ENCODE measurements at regions not wholly inside any gene's neighbourhood (a gene's known extent, or its start where the extent isn't known, plus 50 kb on each side); places are given as distances from the start of the nearest gene placed in this dataset.
"Not testable (repeated sequence)": the region's sequence is repeated elsewhere in the genome, so short reads cannot be mapped to it uniquely, and the experiment has no call there.

GRCh38 chr7:48992816-48993215 lies 68.5 kb downstream of the CDC14C start:
- no peaks in the 10 kb centered on the region for H3K36me3 Mint-ChIP-seq
- H3K9me3 Mint-ChIP-seq, result peaks cover 19% of the 10 kb centered on the region
- no peak for DNase-seq (ENCODE audit: low spot score in 2 of 2)
- H3K4me3 Mint-ChIP-seq, result no peak overlapping the region
- no peak overlapping the region for H3K27ac Mint-ChIP-seq
- ATAC-seq, result no peak
- H3K4me1 Mint-ChIP-seq, result no peaks in the 10 kb centered on the region

- Mint-ChIP-seq H3K4me1 (no peaks in the 10 kb centered on the region), H3K27ac (no peak overlapping the region), H3K4me3 (no peak overlapping the region), H3K36me3 (no peaks in the 10 kb centered on the region), H3K9me3 (peaks cover 16% of the 10 kb centered on the region)
- DNase-seq (ENCODE audit: low spot score in 2 of 2), result no peak
- no peak for ATAC-seq
Measured at GRCh38 chr7:49001610-49002033, 77.3 kb downstream of the CDC14C start.

DNA sequence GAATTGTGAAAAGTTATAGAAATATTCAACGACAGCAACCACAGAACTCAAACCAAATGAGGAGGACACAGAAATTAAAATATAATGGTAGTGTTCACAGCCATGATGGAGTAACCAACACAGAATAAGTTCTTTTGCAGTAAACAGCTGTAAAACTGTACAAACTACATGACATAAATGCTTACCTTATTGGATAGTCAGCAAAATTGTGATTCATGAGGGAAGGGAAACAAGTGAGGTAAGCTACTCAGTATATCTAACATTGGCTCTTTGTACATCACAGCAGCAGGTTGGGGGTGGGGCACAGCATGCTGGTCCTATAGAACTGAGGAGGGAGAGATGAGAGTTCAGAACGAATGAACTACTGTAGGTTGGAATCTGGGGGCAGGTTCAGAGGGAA lies 86.4 kb downstream of the CDC14C start:
- DNase-seq (ENCODE audit: low spot score in 2 of 2) (no peak), ATAC-seq (no peak)
- H3K4me1 Mint-ChIP-seq, result no peaks in the 10 kb centered on the region
- H3K27ac Mint-ChIP-seq, result no peak overlapping the region
- peaks cover 49% of the 10 kb centered on the region for H3K9me3 Mint-ChIP-seq
- no peak overlapping the region for H3K4me3 Mint-ChIP-seq
- H3K36me3 Mint-ChIP-seq, result no peaks in the 10 kb centered on the region

GRCh38 chr7:49014870-49015269 lies 90.5 kb downstream of the CDC14C start:
- Mint-ChIP-seq H3K27ac (no peak overlapping the region), H3K4me1 (no peaks in the 10 kb centered on the region), H3K4me3 (no peak overlapping the region), H3K36me3 (no peaks in the 10 kb centered on the region), H3K9me3 (peaks cover 40% of the 10 kb centered on the region)
- no peak for DNase-seq (ENCODE audit: low spot score in 2 of 2)
- ATAC-seq, result no peak

DNA sequence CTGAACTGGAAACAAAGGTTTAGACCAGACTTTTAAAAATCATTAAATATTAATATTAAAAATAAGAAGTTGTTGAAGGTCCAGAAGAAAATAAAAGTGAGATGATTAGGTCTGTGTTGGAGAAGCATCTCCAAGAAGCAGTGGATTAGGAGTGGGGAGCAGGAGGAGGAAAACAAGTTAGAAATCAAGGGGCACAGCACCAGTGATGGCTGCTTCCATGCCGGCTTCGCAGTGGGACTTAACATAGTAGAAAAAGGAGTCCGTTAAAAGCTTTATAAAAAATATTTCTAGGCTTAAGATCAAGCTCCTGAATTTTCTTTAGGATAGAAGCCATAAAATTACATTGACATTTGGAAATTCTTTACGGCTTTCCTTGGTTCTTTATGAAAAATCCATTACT lies 95.8 kb downstream of the CDC14C start:
- no peaks in the 10 kb centered on the region for H3K4me1 Mint-ChIP-seq
- peaks cover 16% of the 10 kb centered on the region for H3K9me3 Mint-ChIP-seq
- no peak overlapping the region for H3K27ac Mint-ChIP-seq
- ATAC-seq (no peak), DNase-seq (ENCODE audit: low spot score in 2 of 2) (no peak)
- H3K36me3 Mint-ChIP-seq, result no peaks in the 10 kb centered on the region
- no peak overlapping the region for H3K4me3 Mint-ChIP-seq

DNA sequence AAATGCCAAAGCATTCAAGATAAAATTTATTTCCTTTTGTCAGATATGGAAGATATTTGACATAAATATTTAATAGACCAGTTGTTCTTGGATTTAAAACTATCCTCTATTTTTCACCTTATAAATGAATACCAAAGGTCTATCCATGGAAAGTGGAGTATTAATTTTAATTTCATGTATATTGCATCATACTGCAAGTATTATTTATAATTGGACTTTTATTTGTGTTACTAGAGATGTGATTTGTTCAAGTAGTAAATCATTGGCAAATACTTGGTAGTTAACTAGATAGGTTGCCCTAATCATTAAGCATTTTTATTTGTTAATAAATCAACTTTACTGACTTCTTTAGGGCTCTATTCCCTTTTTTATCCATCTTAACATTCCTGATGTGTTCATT lies 98.1 kb downstream of the CDC14C start:
- ATAC-seq, result no peak
- Mint-ChIP-seq H3K4me1 (no peaks in the 10 kb centered on the region), H3K4me3 (no peak overlapping the region), H3K36me3 (no peaks in the 10 kb centered on the region), H3K27ac (no peak overlapping the region), H3K9me3 (peaks cover 8% of the 10 kb centered on the region)
- no peak for DNase-seq (ENCODE audit: low spot score in 2 of 2)

- Mint-ChIP-seq H3K9me3 (peaks cover 11% of the 10 kb centered on the region), H3K4me1 (no peaks in the 10 kb centered on the region), H3K4me3 (no peak overlapping the region), H3K36me3 (no peaks in the 10 kb centered on the region), H3K27ac (no peak overlapping the region)
- ATAC-seq, result no peak
- DNase-seq (ENCODE audit: low spot score in 2 of 2), result no peak
Measured at GRCh38 chr7:49023345-49024328, 99.3 kb downstream of the CDC14C start.

DNA sequence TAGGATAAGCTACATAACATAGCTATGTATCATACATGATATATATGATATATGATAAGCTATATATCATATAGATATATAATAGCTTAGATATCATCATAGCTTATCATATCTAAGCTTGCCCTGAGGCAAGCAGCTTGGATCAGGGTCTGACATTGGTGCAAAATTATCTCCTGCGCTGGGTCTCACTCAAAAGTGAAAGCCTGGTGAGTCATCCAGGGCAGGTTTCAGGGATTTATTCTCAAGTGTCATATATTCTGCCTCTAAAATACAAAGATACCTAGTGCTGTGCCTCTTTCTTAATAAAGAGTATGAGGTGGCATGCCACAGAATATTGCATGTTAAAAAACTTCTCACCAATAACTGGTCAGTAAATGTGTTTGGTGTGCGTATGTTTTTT lies 105.9 kb downstream of the CDC14C start:
- no peak for ATAC-seq

DNA sequence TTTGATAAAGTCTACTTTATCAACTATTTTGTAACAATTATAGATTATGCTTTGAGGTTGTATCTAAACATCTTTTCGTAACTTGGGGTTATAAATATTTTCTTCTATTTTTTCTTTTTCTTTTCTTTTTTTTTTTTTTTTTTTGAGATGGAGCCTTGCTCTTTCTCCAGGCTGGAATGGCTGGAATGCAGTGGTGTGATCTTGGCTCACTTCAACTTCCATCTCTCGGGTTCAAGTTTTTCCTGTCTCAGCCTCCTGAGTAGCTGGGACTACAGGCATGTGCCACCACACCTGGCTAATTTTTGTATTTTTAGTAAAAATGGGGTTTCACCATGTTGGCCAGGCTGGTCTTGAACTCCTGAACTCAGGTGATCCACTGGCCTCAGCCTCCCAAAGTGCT lies 108.8 kb downstream of the CDC14C start:
- not testable (repeated sequence) for H3K9me3 Mint-ChIP-seq; DNase-seq (ENCODE audit: low spot score in 2 of 2); H3K36me3 Mint-ChIP-seq; H3K27ac Mint-ChIP-seq; H3K4me1 Mint-ChIP-seq; ATAC-seq; H3K4me3 Mint-ChIP-seq

More for the DNA sequence above, 105.9 kb downstream of the CDC14C start:
- no peaks in the 10 kb centered on the region for H3K4me1 Mint-ChIP-seq
- DNase-seq (ENCODE audit: low spot score in 2 of 2), result no peak
- H3K4me3 Mint-ChIP-seq, result no peak overlapping the region
- H3K9me3 Mint-ChIP-seq, result peaks cover 3% of the 10 kb centered on the region
- H3K27ac Mint-ChIP-seq, result no peak overlapping the region
- H3K36me3 Mint-ChIP-seq, result no peaks in the 10 kb centered on the region

GRCh38 chr7:49037346-49038210 lies 113.2 kb downstream of the CDC14C start:
- peaks cover 15% of the 10 kb centered on the region for H3K9me3 Mint-ChIP-seq
- H3K27ac Mint-ChIP-seq, result no peak overlapping the region
- no peaks in the 10 kb centered on the region for H3K4me1 Mint-ChIP-seq
- no peak overlapping the region for H3K4me3 Mint-ChIP-seq
- no peaks in the 10 kb centered on the region for H3K36me3 Mint-ChIP-seq
- DNase-seq (ENCODE audit: low spot score in 2 of 2) (no peak), ATAC-seq (no peak)

GRCh38 chr7:49038821-49039358 lies 114.5 kb downstream of the CDC14C start:
- no peak for DNase-seq (ENCODE audit: low spot score in 2 of 2)
- no peaks in the 10 kb centered on the region for H3K36me3 Mint-ChIP-seq
- H3K4me1 Mint-ChIP-seq, result no peaks in the 10 kb centered on the region
- H3K27ac Mint-ChIP-seq, result no peak overlapping the region
- ATAC-seq, result no peak
- no peak overlapping the region for H3K4me3 Mint-ChIP-seq
- H3K9me3 Mint-ChIP-seq, result peaks cover 16% of the 10 kb centered on the region

DNA sequence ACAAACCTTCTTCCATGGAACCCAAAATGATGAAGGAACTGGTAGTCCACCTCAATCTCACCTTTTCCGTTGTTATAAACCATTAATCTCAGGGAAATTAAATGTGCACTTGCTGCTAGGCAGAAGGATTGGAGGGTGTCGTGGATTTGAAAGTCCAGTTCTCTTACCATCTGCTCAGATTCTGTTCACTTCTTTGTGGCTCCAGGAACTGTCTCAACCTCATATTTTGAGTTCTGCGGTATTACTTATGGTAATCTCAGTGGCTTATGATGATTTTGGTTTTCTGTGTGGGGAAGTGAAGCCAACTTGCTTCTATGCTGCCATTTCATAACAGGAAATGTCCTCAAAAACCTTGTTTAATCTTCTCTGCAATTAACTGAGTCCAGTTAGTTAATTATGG lies 136.4 kb downstream of the CDC14C start:
- Mint-ChIP-seq H3K4me3 (no peak overlapping the region), H3K36me3 (no peaks in the 10 kb centered on the region), H3K9me3 (peaks cover 14% of the 10 kb centered on the region), H3K27ac (no peak overlapping the region), H3K4me1 (no peaks in the 10 kb centered on the region)
- DNase-seq (ENCODE audit: low spot score in 2 of 2), result no peak
- no peak for ATAC-seq

DNA sequence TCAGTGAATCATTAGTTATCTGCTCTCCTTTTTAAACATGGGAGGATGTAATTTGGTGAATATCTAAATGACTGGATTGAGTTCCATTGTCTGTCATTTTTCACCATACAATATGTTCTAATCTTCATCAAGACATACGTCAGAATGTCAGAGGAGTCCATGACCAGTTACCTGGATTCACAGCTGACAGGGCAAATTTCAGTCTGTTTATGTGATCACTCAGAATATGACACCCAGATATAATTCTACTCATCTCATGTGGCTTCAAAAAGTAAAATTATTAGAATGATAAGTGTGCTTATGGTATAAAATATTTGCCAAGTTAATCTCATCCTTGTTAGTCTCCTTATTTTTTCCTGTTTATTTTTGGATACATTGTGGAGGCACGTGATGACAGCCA lies 150.2 kb downstream of the CDC14C start:
- Mint-ChIP-seq H3K4me1 (no peaks in the 10 kb centered on the region), H3K36me3 (no peaks in the 10 kb centered on the region), H3K4me3 (no peak overlapping the region), H3K9me3 (peaks cover 14% of the 10 kb centered on the region), H3K27ac (no peak overlapping the region)
- no peak for ATAC-seq
- no peak for DNase-seq (ENCODE audit: low spot score in 2 of 2)

DNA sequence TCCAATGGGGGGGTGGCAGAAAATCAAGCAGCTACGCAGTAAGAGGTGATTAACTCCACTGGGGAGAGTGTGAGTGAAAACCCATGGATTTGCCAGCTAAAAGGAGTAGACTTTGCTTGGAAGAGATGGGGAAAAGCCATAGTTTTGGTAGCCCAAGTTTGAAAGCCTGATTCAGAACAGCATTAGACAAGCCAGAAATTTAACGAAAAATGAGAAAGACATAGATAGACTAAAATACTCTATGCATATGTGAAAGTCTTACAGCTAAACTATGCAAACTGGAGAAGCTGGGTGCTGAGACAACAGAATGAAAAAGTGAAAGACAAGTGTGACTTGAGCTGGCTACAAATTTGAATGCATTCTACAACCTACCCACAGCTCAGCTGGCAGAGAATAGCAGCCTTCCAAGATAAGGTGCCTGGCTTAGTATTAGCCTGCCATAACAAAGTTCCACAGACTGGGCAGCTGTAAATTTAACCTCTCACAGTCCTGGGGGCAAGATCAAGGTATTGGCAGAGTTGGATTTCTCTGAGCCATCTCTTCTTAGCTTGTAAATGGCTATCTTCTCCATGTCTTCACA lies 156.6 kb downstream of the CDC14C start:
- no peak for ATAC-seq
- Mint-ChIP-seq H3K27ac (no peak overlapping the region), H3K4me1 (no peaks in the 10 kb centered on the region)

DNA sequence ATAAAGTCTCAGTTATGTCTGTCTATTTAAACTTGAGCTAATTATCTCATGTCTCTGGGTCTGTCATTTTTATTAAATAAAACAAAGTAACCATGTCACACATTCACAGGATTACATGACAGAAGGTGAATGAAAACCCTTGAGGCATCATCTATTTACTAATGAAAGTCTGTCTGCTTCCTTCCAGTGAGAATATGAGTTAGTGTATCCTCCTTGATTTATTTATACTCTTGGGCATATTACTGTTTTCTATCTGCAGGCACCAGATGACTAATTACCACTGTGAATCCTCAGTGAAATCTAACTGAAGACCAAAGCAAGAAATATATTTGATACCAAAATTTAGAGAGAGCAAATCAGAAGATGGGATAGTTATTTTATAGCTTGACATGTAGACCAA lies 163.7 kb downstream of the CDC14C start:
- DNase-seq (ENCODE audit: low spot score in 2 of 2) (no peak), ATAC-seq (no peak)
- Mint-ChIP-seq H3K4me1 (no peaks in the 10 kb centered on the region), H3K4me3 (no peak overlapping the region), H3K9me3 (peaks cover 14% of the 10 kb centered on the region), H3K36me3 (no peaks in the 10 kb centered on the region), H3K27ac (no peak overlapping the region)

More for the DNA sequence above, 156.6 kb downstream of the CDC14C start:
- H3K4me3 Mint-ChIP-seq, result no peak overlapping the region
- H3K9me3 Mint-ChIP-seq, result peaks cover 23% of the 10 kb centered on the region
- H3K36me3 Mint-ChIP-seq, result no peaks in the 10 kb centered on the region
- no peak for DNase-seq (ENCODE audit: low spot score in 2 of 2)
